Fibroblast of villous mesenchyme (primary cell): ENCODE measurements at regions not wholly inside any gene's neighbourhood (a gene's known extent, or its start where the extent isn't known, plus 50 kb on each side); places are given as distances from the start of the nearest gene placed in this dataset.

ENCODE experiments used
- DNase-seq: peaks from one replicate; pipeline ENCODE4 v3.0.0-alpha.2; 2010; ENCODE audit warnings: low read depth
- H3K4me3 ChIP-seq: 2 replicates; pipeline ENCODE4 v1.5.1; 2011; ENCODE audit warnings: low read depth, mild to moderate bottlenecking, low read length
- CTCF ChIP-seq: IDR thresholded peaks from 2 replicates; pipeline ENCODE4 v1.5.1; 2012; ENCODE audit warnings: low read depth, mild to moderate bottlenecking, low read length; ENCODE audit not compliant: insufficient read depth

- no peak for TF ChIP-seq CTCF
- no peak for DNase-seq
- H3K4me3 ChIP-seq: no peak overlapping the region
Measured at GRCh38 chr13:38636073-38636472, 50.8 kb upstream of the FREM2 start.

DNA sequence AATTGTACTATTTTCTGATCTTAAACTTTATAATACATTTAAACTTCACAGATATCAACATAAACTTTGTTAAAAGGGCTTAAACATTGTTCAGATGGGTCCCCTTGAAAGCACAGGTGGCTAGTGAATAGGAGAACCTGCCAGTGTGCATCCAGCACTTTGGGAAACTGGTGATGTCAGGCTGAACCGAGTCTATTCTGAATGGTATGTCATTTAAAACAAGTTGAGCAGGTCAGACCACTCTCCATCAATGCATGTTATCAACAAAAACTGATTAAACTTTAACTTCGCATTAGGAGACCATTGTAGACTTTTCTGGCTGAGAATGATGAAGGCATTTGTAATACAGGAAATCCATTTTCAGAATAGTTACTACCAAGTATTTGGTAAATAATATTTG is 50.1 kb upstream of the FREM2 start:
- no peak for DNase-seq
- H3K4me3 ChIP-seq: no peak overlapping the region
- no peak for TF ChIP-seq CTCF
